Fibroblast of mammary gland (primary cell): ENCODE measurements at regions not wholly inside any gene's neighbourhood (a gene's known extent, or its start where the extent isn't known, plus 50 kb on each side); places are given as distances from the start of the nearest gene placed in this dataset.

ENCODE experiments used
- DNase-seq: peaks from one replicate; pipeline ENCODE4 v3.0.0-alpha.2; 2010; ENCODE audit warnings: low read depth
- H3K4me3 ChIP-seq: 2 replicates; pipeline ENCODE4 v1.5.1; 2011; ENCODE audit warnings: low read depth, mild to moderate bottlenecking, low read length, moderate library complexity; ENCODE audit not compliant: control insufficient read depth
- CTCF ChIP-seq: conservative IDR thresholded peaks from 2 replicates; pipeline ENCODE4 v1.5.1; 2011; ENCODE audit warnings: low read depth, low read length, inconsistent platforms; ENCODE audit not compliant: control insufficient read depth, insufficient read depth

GRCh38 chr3:190768891-190769290 lies 93.6 kb downstream of the GMNC start:
- DNase-seq: no peak
- no peak overlapping the region for H3K4me3 ChIP-seq
- TF ChIP-seq CTCF: no peak

- TF ChIP-seq CTCF: no peak
- H3K4me3 ChIP-seq: no peak overlapping the region
- no peak for DNase-seq
Measured at GRCh38 chr3:190767851-190768250, 94.6 kb downstream of the GMNC start.

- H3K4me3 ChIP-seq: no peak overlapping the region
- no peak for DNase-seq
- no peak for TF ChIP-seq CTCF
Measured at GRCh38 chr3:190764231-190765134, 98.0 kb downstream of the GMNC start.

GRCh38 chr3:190762801-190763200 lies 99.7 kb downstream of the GMNC start:
- no peak for TF ChIP-seq CTCF
- DNase-seq: no peak
- H3K4me3 ChIP-seq: no peak overlapping the region

- TF ChIP-seq CTCF: no peak
- H3K4me3 ChIP-seq: no peak overlapping the region
- DNase-seq: no peak
Measured at GRCh38 chr3:190747571-190747970, 114.9 kb downstream of the GMNC start.

GRCh38 chr3:190746986-190747385 lies 115.5 kb downstream of the GMNC start:
- TF ChIP-seq CTCF: no peak
- DNase-seq: no peak
- H3K4me3 ChIP-seq: no peak overlapping the region
